OCI-LY1 (cell line): ENCODE measurements at regions not wholly inside any gene's neighbourhood (a gene's known extent, or its start where the extent isn't known, plus 50 kb on each side); places are given as distances from the start of the nearest gene placed in this dataset.

ENCODE experiments used
- EZH2 ChIP-seq: fragments of 200-600 bp; sonication (generic), shearing (Covaris generic); IDR thresholded peaks from 2 replicates; pipeline ENCODE4 v1.8.0; 2017; ENCODE audit warnings: borderline replicate concordance, mixed run types, mild to moderate bottlenecking, antibody characterized with exemption, low read length, moderate library complexity, mixed read lengths
- TF ChIP-seq, protein P1 (sequence below): fragments of 200-600 bp; sonication (generic), shearing (Covaris generic); IDR thresholded peaks from 2 replicates; pipeline ENCODE4 v1.5.1; 2017; ENCODE audit warnings: mild to moderate bottlenecking, antibody characterized with exemption, low read length, moderate library complexity, mixed read lengths

DNA sequence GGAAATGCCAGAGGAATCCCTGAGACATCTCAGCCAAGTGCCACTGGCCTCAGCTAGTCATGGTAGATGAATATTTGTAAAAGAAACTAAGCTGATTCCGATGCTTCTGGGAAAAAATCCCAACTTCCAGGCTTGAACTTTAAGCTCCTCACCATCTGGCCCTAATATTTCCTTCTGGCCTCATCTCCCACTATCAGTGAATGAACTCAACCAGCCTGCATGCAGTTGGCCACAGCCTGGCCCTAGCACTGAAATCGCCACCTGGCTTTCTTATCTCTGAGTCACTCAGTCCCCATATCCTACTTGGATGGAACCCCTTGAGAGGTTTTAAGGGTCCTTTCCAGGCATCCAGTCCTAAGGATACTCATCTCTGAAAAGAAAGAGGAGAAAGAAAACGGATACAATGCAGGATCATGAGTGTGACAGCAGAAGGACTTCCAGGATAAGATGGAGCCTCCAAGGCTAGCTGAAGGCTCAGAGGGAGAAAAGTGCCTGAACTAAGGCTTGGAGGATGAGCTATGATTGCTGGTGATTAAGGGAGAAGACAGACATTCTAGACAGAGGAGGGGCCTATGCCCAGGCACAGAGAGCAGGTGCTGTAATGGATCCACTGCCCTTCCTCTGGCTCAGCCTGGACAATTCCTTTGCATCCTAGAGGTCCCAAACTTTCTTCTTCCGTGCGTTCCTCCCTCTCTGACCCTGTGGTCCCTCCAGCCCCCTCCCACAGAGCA is 141.5 kb upstream of the MYCN start:
- no peak for TF ChIP-seq EZH2
- TF ChIP-seq, protein P1, sequence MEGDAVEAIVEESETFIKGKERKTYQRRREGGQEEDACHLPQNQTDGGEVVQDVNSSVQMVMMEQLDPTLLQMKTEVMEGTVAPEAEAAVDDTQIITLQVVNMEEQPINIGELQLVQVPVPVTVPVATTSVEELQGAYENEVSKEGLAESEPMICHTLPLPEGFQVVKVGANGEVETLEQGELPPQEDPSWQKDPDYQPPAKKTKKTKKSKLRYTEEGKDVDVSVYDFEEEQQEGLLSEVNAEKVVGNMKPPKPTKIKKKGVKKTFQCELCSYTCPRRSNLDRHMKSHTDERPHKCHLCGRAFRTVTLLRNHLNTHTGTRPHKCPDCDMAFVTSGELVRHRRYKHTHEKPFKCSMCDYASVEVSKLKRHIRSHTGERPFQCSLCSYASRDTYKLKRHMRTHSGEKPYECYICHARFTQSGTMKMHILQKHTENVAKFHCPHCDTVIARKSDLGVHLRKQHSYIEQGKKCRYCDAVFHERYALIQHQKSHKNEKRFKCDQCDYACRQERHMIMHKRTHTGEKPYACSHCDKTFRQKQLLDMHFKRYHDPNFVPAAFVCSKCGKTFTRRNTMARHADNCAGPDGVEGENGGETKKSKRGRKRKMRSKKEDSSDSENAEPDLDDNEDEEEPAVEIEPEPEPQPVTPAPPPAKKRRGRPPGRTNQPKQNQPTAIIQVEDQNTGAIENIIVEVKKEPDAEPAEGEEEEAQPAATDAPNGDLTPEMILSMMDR, result no peak
